Endodermal cell (in vitro differentiated cells): ENCODE measurements at regions not wholly inside any gene's neighbourhood (a gene's known extent, or its start where the extent isn't known, plus 50 kb on each side); places are given as distances from the start of the nearest gene placed in this dataset.

Source experiments
- DNase-seq: peaks from one replicate; pipeline ENCODE4 v3.0.0-alpha.2; 2017
- H3K27ac ChIP-seq: 2 replicates; pipeline ENCODE4 v1.5.1; 2013; ENCODE audit warnings: mild to moderate bottlenecking, low read depth, low read length, moderate library complexity
- H3K27me3 ChIP-seq: 2 replicates; pipeline ENCODE4 v1.6.1; 2013; ENCODE audit warnings: mild to moderate bottlenecking, low read length, moderate library complexity; ENCODE audit not compliant: insufficient read depth, control insufficient read depth, poor library complexity, severe bottlenecking
- H3K36me3 ChIP-seq: 2 replicates; pipeline ENCODE4 v1.7.0; 2013; ENCODE audit warnings: mild to moderate bottlenecking, low read length, moderate library complexity; ENCODE audit not compliant: control insufficient read depth, insufficient read depth
- H3K4me1 ChIP-seq: one replicate; pipeline ENCODE4 v1.7.0; 2013; ENCODE audit warnings: low read length; ENCODE audit not compliant: control insufficient read depth, insufficient read depth
- H3K4me3 ChIP-seq: 2 replicates; pipeline ENCODE4 v1.5.1; 2013; ENCODE audit warnings: mild to moderate bottlenecking, low read length, moderate library complexity
- H3K9ac ChIP-seq: 2 replicates; pipeline ENCODE4 v1.6.1; 2013; ENCODE audit warnings: mild to moderate bottlenecking, low read length, moderate library complexity; ENCODE audit not compliant: poor library complexity, severe bottlenecking; ENCODE audit errors: extremely low read depth
- H3K9me3 ChIP-seq: 2 replicates; pipeline ENCODE4 v1.6.1; 2013; ENCODE audit warnings: mild to moderate bottlenecking, low read length, moderate library complexity; ENCODE audit not compliant: control insufficient read depth
- H3K27ac Mint-ChIP-seq: 2 replicates; pipeline ENCODE4 v1.8.0; 2020; ENCODE audit warnings: mixed read lengths
- H3K27me3 Mint-ChIP-seq: 2 replicates; pipeline ENCODE4 v1.8.0; 2021; ENCODE audit warnings: mild to moderate bottlenecking, mixed read lengths; ENCODE audit not compliant: insufficient read depth
- H3K36me3 Mint-ChIP-seq: 2 replicates; pipeline ENCODE4 v1.8.0; 2020; ENCODE audit warnings: low read depth, mixed read lengths
- H3K4me1 Mint-ChIP-seq: 2 replicates; pipeline ENCODE4 v1.8.0; 2020; ENCODE audit warnings: mixed read lengths
- H3K4me3 Mint-ChIP-seq: 2 replicates; pipeline ENCODE4 v1.8.0; 2020; ENCODE audit warnings: mild to moderate bottlenecking, moderate library complexity, mixed read lengths
- H3K9me3 Mint-ChIP-seq: 2 replicates; pipeline ENCODE4 v1.8.0; 2020; ENCODE audit warnings: mild to moderate bottlenecking, mixed read lengths
- WGBS, 2 experiments: methylation state at CpG; one replicate each; pipeline versions ENCODE4 v1.1.5 to v1.1.7; 2013; ENCODE audit warnings: missing lambda C conversion rate in 2 of 2, mixed read lengths in 1 of 2; ENCODE audit not compliant: insufficient coverage in 1 of 2, insufficient read length in 1 of 2; 5-methylcytosine and 5-hydroxymethylcytosine counted together
- TF ChIP-seq, protein P1 (sequence below): fragments of 200-600 bp; sonication (generic); conservative IDR thresholded peaks from 2 replicates; pipeline ENCODE4 v1.5.0; 2021; ENCODE audit warnings: antibody characterized with exemption, mild to moderate bottlenecking

DNA sequence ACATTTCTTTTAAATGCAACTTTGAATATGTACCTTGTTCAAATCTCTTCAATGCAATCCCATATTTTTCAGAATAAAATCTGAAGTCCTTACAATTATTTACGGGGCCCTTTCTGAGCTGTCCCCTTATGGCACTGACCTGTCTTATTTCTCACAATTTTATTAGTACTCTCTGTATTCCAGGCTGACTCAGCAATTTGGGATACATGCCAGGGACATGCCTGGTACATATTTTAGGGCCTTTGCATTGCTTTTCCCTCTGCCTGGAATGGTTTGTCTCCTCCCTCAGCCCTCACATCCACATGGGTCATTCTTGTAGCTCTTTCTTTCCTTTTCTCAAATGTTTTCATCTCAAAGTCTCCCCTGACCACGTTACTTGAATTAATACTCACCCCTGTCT lies 172.2 kb upstream of the TECRL start:
- Mint-ChIP-seq H3K9me3 (peaks cover 23% of the 10 kb centered on the region), H3K36me3 (peaks cover 7% of the 10 kb centered on the region), H3K4me3 (no peak overlapping the region), H3K27me3 (no peaks in the 10 kb centered on the region), H3K4me1 (peaks cover 27% of the 10 kb centered on the region), H3K27ac (peak overlapping the region; percentile 4)
- no peak for DNase-seq
- Histone ChIP-seq H3K9ac (no peak overlapping the region), H3K9me3 (peaks cover 17% of the 10 kb centered on the region), H3K4me1 (no peaks in the 10 kb centered on the region), H3K4me3 (no peak overlapping the region), H3K36me3 (no peaks in the 10 kb centered on the region), H3K27me3 (no peaks in the 10 kb centered on the region), H3K27ac (no peak overlapping the region)
- WGBS, 2 experiments: 99 to 100% methylated on average over 1 to 2 of the region's 2 CpGs
- TF ChIP-seq, protein P1, sequence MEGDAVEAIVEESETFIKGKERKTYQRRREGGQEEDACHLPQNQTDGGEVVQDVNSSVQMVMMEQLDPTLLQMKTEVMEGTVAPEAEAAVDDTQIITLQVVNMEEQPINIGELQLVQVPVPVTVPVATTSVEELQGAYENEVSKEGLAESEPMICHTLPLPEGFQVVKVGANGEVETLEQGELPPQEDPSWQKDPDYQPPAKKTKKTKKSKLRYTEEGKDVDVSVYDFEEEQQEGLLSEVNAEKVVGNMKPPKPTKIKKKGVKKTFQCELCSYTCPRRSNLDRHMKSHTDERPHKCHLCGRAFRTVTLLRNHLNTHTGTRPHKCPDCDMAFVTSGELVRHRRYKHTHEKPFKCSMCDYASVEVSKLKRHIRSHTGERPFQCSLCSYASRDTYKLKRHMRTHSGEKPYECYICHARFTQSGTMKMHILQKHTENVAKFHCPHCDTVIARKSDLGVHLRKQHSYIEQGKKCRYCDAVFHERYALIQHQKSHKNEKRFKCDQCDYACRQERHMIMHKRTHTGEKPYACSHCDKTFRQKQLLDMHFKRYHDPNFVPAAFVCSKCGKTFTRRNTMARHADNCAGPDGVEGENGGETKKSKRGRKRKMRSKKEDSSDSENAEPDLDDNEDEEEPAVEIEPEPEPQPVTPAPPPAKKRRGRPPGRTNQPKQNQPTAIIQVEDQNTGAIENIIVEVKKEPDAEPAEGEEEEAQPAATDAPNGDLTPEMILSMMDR: no peak

DNA sequence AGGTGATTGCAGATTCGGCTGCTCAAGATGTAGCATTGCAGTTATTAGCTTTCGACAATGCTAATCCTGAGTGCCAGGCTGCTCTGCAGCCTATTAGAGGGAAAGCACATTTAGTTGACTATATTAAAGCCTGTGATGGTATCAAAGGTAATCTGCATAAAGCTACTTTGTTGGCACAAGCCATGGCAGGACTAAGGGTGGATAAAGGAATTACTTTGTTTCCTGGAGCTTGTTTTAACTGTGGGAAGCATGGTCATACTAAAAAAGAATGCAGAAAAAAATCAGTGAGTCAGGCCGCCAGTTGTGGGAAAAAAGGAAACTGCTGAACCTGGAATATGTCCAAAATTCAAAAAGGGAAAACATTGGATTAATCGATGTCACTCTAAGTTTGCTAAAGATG lies 154.9 kb upstream of the TECRL start:
- Histone ChIP-seq H3K4me3 (no peak overlapping the region), H3K9ac (no peak overlapping the region), H3K4me1 (no peaks in the 10 kb centered on the region), H3K36me3 (no peaks in the 10 kb centered on the region), H3K27ac (no peak overlapping the region), H3K27me3 (no peaks in the 10 kb centered on the region), H3K9me3 (peaks cover 13% of the 10 kb centered on the region)
- Mint-ChIP-seq H3K4me3 (no peak overlapping the region), H3K9me3 (peaks cover 10% of the 10 kb centered on the region), H3K27ac (no peak overlapping the region), H3K36me3 (no peaks in the 10 kb centered on the region), H3K27me3 (no peaks in the 10 kb centered on the region), H3K4me1 (no peaks in the 10 kb centered on the region)
- no peak for DNase-seq
- 67 to 75% methylated on average over 4 of the region's 4 CpGs for WGBS, 2 experiments
- TF ChIP-seq, protein P1: no peak

DNA sequence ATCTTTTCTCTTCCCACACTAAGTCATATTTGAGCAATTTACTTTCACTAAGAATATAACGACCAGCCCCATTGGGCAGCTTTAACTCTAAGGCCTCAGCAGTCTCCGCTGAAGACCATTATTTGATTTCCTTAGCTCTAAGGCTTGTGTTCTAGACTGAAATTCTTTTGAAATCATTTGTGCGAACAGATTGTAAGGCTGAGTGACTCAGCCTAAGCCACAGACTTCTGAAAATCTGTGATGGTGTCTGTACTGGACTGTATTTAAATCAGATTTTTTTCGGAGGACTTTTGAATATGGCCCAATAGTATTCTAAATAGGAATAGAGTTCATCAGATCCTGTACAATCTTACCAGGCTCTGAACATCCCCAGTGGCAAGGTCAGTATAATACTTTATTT lies 150.3 kb upstream of the TECRL start:
- H3K4me3 ChIP-seq: no peak overlapping the region
- Mint-ChIP-seq H3K4me1 (no peaks in the 10 kb centered on the region), H3K4me3 (no peak overlapping the region), H3K9me3 (peaks cover 10% of the 10 kb centered on the region), H3K27me3 (no peaks in the 10 kb centered on the region), H3K36me3 (no peaks in the 10 kb centered on the region), H3K27ac (no peak overlapping the region)
- H3K9ac ChIP-seq: no peak overlapping the region
- no peaks in the 10 kb centered on the region for H3K36me3 ChIP-seq
- TF ChIP-seq, protein P1: no peak
- no peaks in the 10 kb centered on the region for H3K27me3 ChIP-seq
- H3K4me1 ChIP-seq: no peaks in the 10 kb centered on the region
- 92 to 100% methylated on average over 3 to 4 of the region's 4 CpGs for WGBS, 2 experiments
- no peak for DNase-seq
- H3K27ac ChIP-seq: no peak overlapping the region
- H3K9me3 ChIP-seq: peaks cover 13% of the 10 kb centered on the region
